Fibroblast of mammary gland (primary cell): ENCODE measurements at regions not wholly inside any gene's neighbourhood (a gene's known extent, or its start where the extent isn't known, plus 50 kb on each side); places are given as distances from the start of the nearest gene placed in this dataset.

Experiments
- DNase-seq: peaks from one replicate; pipeline ENCODE4 v3.0.0-alpha.2; 2010; ENCODE audit warnings: low read depth
- H3K4me3 ChIP-seq: 2 replicates; pipeline ENCODE4 v1.5.1; 2011; ENCODE audit warnings: low read depth, mild to moderate bottlenecking, low read length, moderate library complexity; ENCODE audit not compliant: control insufficient read depth
- CTCF ChIP-seq: conservative IDR thresholded peaks from 2 replicates; pipeline ENCODE4 v1.5.1; 2011; ENCODE audit warnings: low read depth, low read length, inconsistent platforms; ENCODE audit not compliant: control insufficient read depth, insufficient read depth

- TF ChIP-seq CTCF = no peak
- H3K4me3 ChIP-seq = no peak overlapping the region
- no peak for DNase-seq
These were observed 176.3 kb upstream of the POU3F1 start for GRCh38 chr1:38222891-38223290.

GRCh38 chr1:38221006-38221649, 174.5 kb upstream of the POU3F1 start:
- TF ChIP-seq CTCF = no peak
- H3K4me3 ChIP-seq = no peak overlapping the region
- peak; percentile 46 for DNase-seq

GRCh38 chr1:38217316-38217715, 170.7 kb upstream of the POU3F1 start:
- no peak for TF ChIP-seq CTCF

GRCh38 chr1:38213646-38214434, 167.2 kb upstream of the POU3F1 start:
- no peak for DNase-seq
- no peak for TF ChIP-seq CTCF
- H3K4me3 ChIP-seq = no peak overlapping the region

More at GRCh38 chr1:38217316-38217715, 170.7 kb upstream of the POU3F1 start:
- no peak for DNase-seq
- no peak overlapping the region for H3K4me3 ChIP-seq

- no peak overlapping the region for H3K4me3 ChIP-seq
- no peak for TF ChIP-seq CTCF
- no peak for DNase-seq
These were observed 164.2 kb upstream of the POU3F1 start for GRCh38 chr1:38210895-38211177.

GRCh38 chr1:38210021-38210894, 163.7 kb upstream of the POU3F1 start:
- TF ChIP-seq CTCF = no peak
- no peak overlapping the region for H3K4me3 ChIP-seq
- DNase-seq = no peak
